Endothelial cell of umbilical vein (primary cell): ENCODE measurements at regions not wholly inside any gene's neighbourhood (a gene's known extent, or its start where the extent isn't known, plus 50 kb on each side); places are given as distances from the start of the nearest gene placed in this dataset.

Experiments
- BruUV-seq: library from RNA; stranded (reverse); fragments of 400-500 nt; replicated peaks from 2 replicates; lab custom pipeline; 2021; lab: Mats Ljungman, UMichigan
- CTCF ChIA-PET: fragments of 300-600, 350-600 bp; sonication (Branson Sonifier 250); formaldehyde crosslinking; loops from one replicate; lab custom pipeline; 2021; ENCODE audit warnings: antibody characterized with exemption, inconsistent platforms; lab: Charles Lee
- POLR2A ChIA-PET: fragments of 300-600, 350-600 bp; sonication (Branson Sonifier 250); formaldehyde crosslinking; loops from one replicate; lab custom pipeline; 2021; ENCODE audit warnings: antibody characterized with exemption, inconsistent platforms; lab: Charles Lee
- DNase-seq: peaks from one replicate; pipeline ENCODE4 v3.0.0-alpha.2; 2011; ENCODE audit warnings: low read depth, low spot score
- FAIRE-seq: peaks from 2 replicates; lab custom pipeline; 2011; peaks lifted over from hg19 to GRCh38; lab: Jason Lieb, UNC
- H2AFZ ChIP-seq: 2 replicates; pipeline ENCODE4 v1.6.0; 2012; ENCODE audit warnings: low read depth, low read length, control low read depth, inconsistent platforms
- H3K27ac ChIP-seq: 2 replicates; pipeline ENCODE4 v1.5.1; 2011; ENCODE audit warnings: low read depth, mild to moderate bottlenecking, control low read depth, low read length, moderate library complexity; ENCODE audit not compliant: insufficient read depth
- H3K27me3 ChIP-seq, 2 experiments: 2 replicates each; pipeline versions ENCODE4 v1.6.0 to v1.6.1; 2011; ENCODE audit warnings: low read length in 2 of 2, mixed read lengths in 1 of 2; ENCODE audit not compliant: control insufficient read depth in 2 of 2, insufficient read depth in 2 of 2
- H3K36me3 ChIP-seq, 2 experiments: 2 replicates in 1 of 2; 3 replicates in 1 of 2; pipeline ENCODE4 v1.5.1; 2011; ENCODE audit warnings: low read length in 2 of 2, mild to moderate bottlenecking in 1 of 2, moderate library complexity in 1 of 2; ENCODE audit not compliant: control insufficient read depth in 2 of 2, insufficient read depth in 2 of 2; ENCODE audit errors: extremely low read depth in 1 of 2
- H3K4me1 ChIP-seq: 3 replicates; pipeline ENCODE4 v1.5.1; 2011; ENCODE audit warnings: mild to moderate bottlenecking, low read length; ENCODE audit not compliant: control insufficient read depth, insufficient read depth; ENCODE audit errors: extremely low read depth
- H3K4me2 ChIP-seq: 2 replicates; pipeline ENCODE4 v1.6.1; 2011; ENCODE audit warnings: low read length, control low read depth, mixed read lengths; ENCODE audit not compliant: insufficient read depth
- H3K4me3 ChIP-seq, 3 experiments: fragments of 200-600 bp in 1 of 3; sonication (generic), shearing (Covaris generic) in 1 of 3; replicated peaks in 1 of 3; 2 replicates each; pipeline ENCODE4 v1.5.1; 2011 to 2016; ENCODE audit warnings: control low read depth in 3 of 3, low read length in 3 of 3, mild to moderate bottlenecking in 2 of 3, inconsistent platforms in 1 of 3, low read depth in 1 of 3, moderate library complexity in 1 of 3; ENCODE audit not compliant: insufficient read depth in 1 of 3
- H3K79me2 ChIP-seq: 2 replicates; pipeline ENCODE4 v1.6.0; 2012; ENCODE audit warnings: low read length, inconsistent platforms; ENCODE audit not compliant: control insufficient read depth, insufficient read depth
- H3K9ac ChIP-seq: replicated peaks from 2 replicates; pipeline ENCODE3; 2011; ENCODE audit warnings: low read length, control low read depth; ENCODE audit not compliant: insufficient read depth; ENCODE audit errors: extremely low read depth
- H3K9me1 ChIP-seq: replicated peaks from 3 replicates; pipeline ENCODE4 v1.6.0; 2011; ENCODE audit warnings: mild to moderate bottlenecking, low read length; ENCODE audit not compliant: control insufficient read depth, insufficient read depth; ENCODE audit errors: extremely low read depth
- H3K9me3 ChIP-seq: replicated peaks from 2 replicates; pipeline ENCODE4 v1.5.1; 2012; ENCODE audit warnings: low read length, inconsistent platforms; ENCODE audit not compliant: control insufficient read depth, insufficient read depth
- H4K20me1 ChIP-seq: replicated peaks from 2 replicates; pipeline ENCODE3; 2011; ENCODE audit warnings: mild to moderate bottlenecking, low read length; ENCODE audit not compliant: control insufficient read depth, insufficient read depth; ENCODE audit errors: extremely low read depth
- CTCF ChIP-seq, 2 donors: IDR thresholded peaks; 1 replicate in 1 of 2; 2 replicates in 1 of 2; pipeline ENCODE4 v1.5.1; 2011; ENCODE audit warnings: low read length in 2 of 2, mild to moderate bottlenecking in 2 of 2, moderate library complexity in 2 of 2, control low read depth in 1 of 2, inconsistent platforms in 1 of 2, low read depth in 1 of 2; ENCODE audit not compliant: insufficient read depth in 1 of 2; ENCODE audit errors: extremely low read depth in 1 of 2
- EZH2 ChIP-seq: IDR thresholded peaks from 2 replicates; pipeline ENCODE4 v1.6.1; 2012; ENCODE audit warnings: borderline replicate concordance, low read depth, mild to moderate bottlenecking, moderate library complexity, low read length, inconsistent platforms; ENCODE audit not compliant: severe bottlenecking
- FOS ChIP-seq: IDR thresholded peaks from 2 replicates; pipeline ENCODE4 v1.6.1; 2011; ENCODE audit warnings: mild to moderate bottlenecking, low read length, moderate library complexity, borderline replicate concordance; ENCODE audit not compliant: insufficient read depth
- GATA2 ChIP-seq: IDR thresholded peaks from 2 replicates; pipeline ENCODE4 v1.7.0; 2011; ENCODE audit warnings: low read depth, mild to moderate bottlenecking, moderate library complexity, mixed read lengths, low read length; ENCODE audit not compliant: insufficient read length, insufficient read depth
- JUN ChIP-seq: IDR thresholded peaks from 2 replicates; pipeline ENCODE4 v1.6.1; 2011; ENCODE audit warnings: borderline replicate concordance, low read depth; ENCODE audit not compliant: insufficient read length, insufficient read depth
- MAX ChIP-seq: IDR thresholded peaks from 2 replicates; pipeline ENCODE4 v1.6.1; 2011; ENCODE audit not compliant: insufficient read depth, insufficient read length
- MYC ChIP-seq: IDR thresholded peaks from one replicate; pipeline ENCODE4 v1.6.1; 2011; ENCODE audit warnings: mild to moderate bottlenecking, low read depth, low read length
- POLR2A ChIP-seq: IDR thresholded peaks from 2 replicates; pipeline ENCODE4 v1.6.1; 2012; ENCODE audit warnings: low read depth, mild to moderate bottlenecking, control low read depth, low read length
- POLR2AphosphoS5 ChIP-seq: IDR thresholded peaks from 2 replicates; pipeline ENCODE4 v1.6.1; 2012; ENCODE audit warnings: low read depth, mild to moderate bottlenecking, control low read depth, low read length, moderate library complexity; ENCODE audit not compliant: insufficient read depth
- dilution Hi-C: fragments of 300-500 bp; cut with MboI; formaldehyde crosslinking; loops from one replicate; pipeline ENCODE4 v1.15.0; 2019; ENCODE audit warnings: low sequenced_read_pairs; ENCODE audit not compliant: extremely low pct_ligation_motif_present
- intact Hi-C: fragments of 100-400 bp; cut with micrococcal nuclease; formaldehyde crosslinking; loops from one replicate; pipeline ENCODE4 v1.10.0; 2022

- no peak for TF ChIP-seq POLR2A
- TF ChIP-seq JUN, result no peak
- TF ChIP-seq POLR2AphosphoS5, result no peak
- TF ChIP-seq EZH2, result no peak
- no peak for TF ChIP-seq GATA2
- no peak for TF ChIP-seq MYC
- TF ChIP-seq FOS, result no peak
- TF ChIP-seq MAX, result no peak
- TF ChIP-seq CTCF (IDR thresholded peaks at IDR 0.05; ENCODE audit: extremely low read depth in 1 of 2, insufficient read depth in 1 of 2, low read depth in 1 of 2, low read length in 2 of 2), result no peak
- FAIRE-seq, result no peak
Measured at GRCh38 chr20:7722564-7722963, 217.7 kb downstream of the HAO1 start.

More at GRCh38 chr20:7722564-7722963, 217.7 kb downstream of the HAO1 start:
- Histone ChIP-seq H3K27ac (no peak overlapping the region), H3K36me3 (no peaks in the 10 kb centered on the region), H3K4me1 (peaks cover 10% of the 10 kb centered on the region), H4K20me1 (no peaks in the 10 kb centered on the region), H2AFZ (peak overlapping the region; percentile 59), H3K9ac (peak overlapping the region; percentile 39), H3K4me3 (peak overlapping the region in 1 of 3 experiments; percentile 30), H3K9me3 (no peaks in the 10 kb centered on the region), H3K4me2 (peak overlapping the region; percentile 65), H3K9me1 (no peaks in the 10 kb centered on the region), H3K79me2 (no peaks in the 10 kb centered on the region), H3K27me3 (no peaks in the 10 kb centered on the region)
- ChIA-PET POLR2A (no interaction called here), CTCF (no interaction called here)
- intact Hi-C loops (loop anchor here (5.0 kb wide), 1 partner anchor 135 kb away; no protein-coding TSS in a partner anchor), dilution Hi-C loops (no loop called here)
- DNase-seq, result peak; percentile 68
- no TSS peak for BruUV-seq
